CD4-positive, alpha-beta T cell (primary cell): ENCODE measurements at regions not wholly inside any gene's neighbourhood (a gene's known extent, or its start where the extent isn't known, plus 50 kb on each side); places are given as distances from the start of the nearest gene placed in this dataset.
"Not testable (repeated sequence)": the region's sequence is repeated elsewhere in the genome, so short reads cannot be mapped to it uniquely, and the experiment has no call there.

Experiments used
- ATAC-seq: fragments of 200-7000 bp; cut with Tn5 transposase; one replicate; pipeline ENCODE4 v1.10.0; 2022; ENCODE audit warnings: mild to moderate bottlenecking; ENCODE audit not compliant: poor library complexity
- CTCF ChIA-PET: fragments of 350-600 bp; sonication (Branson Sonifier 250); formaldehyde crosslinking; loops from one replicate; lab custom pipeline; 2021; ENCODE audit warnings: antibody characterized with exemption, inconsistent platforms; lab: Charles Lee
- POLR2A ChIA-PET: fragments of 350-600 bp; sonication (Branson Sonifier 250); formaldehyde crosslinking; loops from one replicate; lab custom pipeline; 2021; ENCODE audit warnings: antibody characterized with exemption, inconsistent platforms; lab: Charles Lee
- DNase-seq, 14 experiments: peaks; one replicate each; pipeline ENCODE4 v3.0.0-alpha.2; 2013 to 2020; ENCODE audit warnings: mixed read lengths in 2 of 14
- H3K27ac ChIP-seq, 2 donors: one replicate each; pipeline versions ENCODE4 v1.5.1 to v1.7.0; 2013; ENCODE audit warnings: low read length in 2 of 2, low read depth in 1 of 2, mild to moderate bottlenecking in 1 of 2
- H3K27me3 ChIP-seq, 2 experiments: 1 replicate in 1 of 2; 2 replicates in 1 of 2; pipeline versions ENCODE4 v1.6.1 to v1.7.0; 2013; ENCODE audit warnings: low read length in 2 of 2, control low read depth in 1 of 2, mild to moderate bottlenecking in 1 of 2, moderate library complexity in 1 of 2; ENCODE audit not compliant: insufficient read depth in 2 of 2, control insufficient read depth in 1 of 2
- H3K36me3 ChIP-seq: one replicate; pipeline ENCODE4 v1.6.1; 2013; ENCODE audit warnings: low read length, control low read depth; ENCODE audit not compliant: insufficient read depth
- H3K4me1 ChIP-seq: one replicate; pipeline ENCODE4 v1.6.1; 2013; ENCODE audit warnings: low read length, control low read depth; ENCODE audit not compliant: insufficient read depth
- H3K4me3 ChIP-seq: one replicate; pipeline ENCODE4 v1.5.1; 2013; ENCODE audit warnings: mild to moderate bottlenecking, low read length, moderate library complexity
- H3K9me3 ChIP-seq, 2 experiments: 1 replicate in 1 of 2; 2 replicates in 1 of 2; pipeline versions ENCODE4 v1.6.1 to v1.7.0; 2013; ENCODE audit warnings: low read length in 2 of 2, mild to moderate bottlenecking in 2 of 2, control low read depth in 1 of 2, moderate library complexity in 1 of 2; ENCODE audit not compliant: control insufficient read depth in 1 of 2, insufficient read depth in 1 of 2
- H3K27ac Mint-ChIP-seq: one replicate; pipeline ENCODE4 v1.8.0; 2020; ENCODE audit warnings: mixed read lengths
- H3K27me3 Mint-ChIP-seq: one replicate; pipeline ENCODE4 v1.8.0; 2021; ENCODE audit warnings: mixed read lengths
- H3K36me3 Mint-ChIP-seq: one replicate; pipeline ENCODE4 v1.8.0; 2021; ENCODE audit warnings: low read depth, mixed read lengths
- H3K4me1 Mint-ChIP-seq: one replicate; pipeline ENCODE4 v1.8.0; 2021; ENCODE audit warnings: low read depth, mixed read lengths
- H3K4me3 Mint-ChIP-seq: one replicate; pipeline ENCODE4 v1.8.0; 2020; ENCODE audit warnings: mild to moderate bottlenecking, mixed read lengths
- H3K9me3 Mint-ChIP-seq: one replicate; pipeline ENCODE4 v1.8.0; 2020; ENCODE audit warnings: mixed read lengths
- intact Hi-C, 2 experiments: fragments of 100-400 bp; cut with DNase I in 1 of 2; cut with micrococcal nuclease in 1 of 2; formaldehyde crosslinking; loops; one replicate each; pipeline versions ENCODE4 v1.15.1 to v1.9.0; 2023 to 2025; cut with DNase I, micrococcal nuclease
- TF ChIP-seq, protein P1 (sequence below): fragments of 200-600 bp; IDR thresholded peaks from one replicate; pipeline ENCODE4 v1.8.0; 2022; ENCODE audit warnings: antibody characterized with exemption, mild to moderate bottlenecking

DNA sequence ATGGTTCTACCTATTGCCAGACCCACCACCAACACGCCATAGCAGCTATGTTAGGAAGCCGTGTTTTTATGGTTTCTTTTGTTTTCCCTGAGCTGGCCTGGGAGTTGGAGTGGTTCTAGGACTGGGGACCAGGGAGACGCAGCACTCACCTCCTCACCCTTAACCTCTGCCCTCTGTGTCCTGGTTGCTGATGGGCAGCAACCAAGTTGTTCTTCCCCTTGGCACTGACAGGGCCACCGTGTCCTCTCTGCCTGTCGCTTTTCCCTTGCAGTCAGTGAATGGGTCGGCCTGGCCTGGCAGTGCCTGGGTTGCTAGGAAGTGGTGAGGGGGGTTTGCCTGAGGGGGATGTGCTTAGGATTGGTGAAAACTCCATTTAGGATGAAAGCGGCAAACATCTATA lies 197.1 kb upstream of the GATA6 start:
- Histone ChIP-seq H3K36me3 (no peaks in the 10 kb centered on the region), H3K27ac (no peak overlapping the region), H3K9me3 (no peaks in the 10 kb centered on the region), H3K27me3 (no peaks in the 10 kb centered on the region), H3K4me1 (no peaks in the 10 kb centered on the region), H3K4me3 (no peak overlapping the region)
- H3K4me1 Mint-ChIP-seq, result no peaks in the 10 kb centered on the region
- intact Hi-C loops, result no loop called here
- no peaks in the 10 kb centered on the region for H3K36me3 Mint-ChIP-seq
- no peak overlapping the region for H3K4me3 Mint-ChIP-seq
- H3K27me3 Mint-ChIP-seq, result no peaks in the 10 kb centered on the region
- POLR2A ChIA-PET, result no interaction called here
- H3K9me3 Mint-ChIP-seq, result no peaks in the 10 kb centered on the region
- TF ChIP-seq, protein P1, sequence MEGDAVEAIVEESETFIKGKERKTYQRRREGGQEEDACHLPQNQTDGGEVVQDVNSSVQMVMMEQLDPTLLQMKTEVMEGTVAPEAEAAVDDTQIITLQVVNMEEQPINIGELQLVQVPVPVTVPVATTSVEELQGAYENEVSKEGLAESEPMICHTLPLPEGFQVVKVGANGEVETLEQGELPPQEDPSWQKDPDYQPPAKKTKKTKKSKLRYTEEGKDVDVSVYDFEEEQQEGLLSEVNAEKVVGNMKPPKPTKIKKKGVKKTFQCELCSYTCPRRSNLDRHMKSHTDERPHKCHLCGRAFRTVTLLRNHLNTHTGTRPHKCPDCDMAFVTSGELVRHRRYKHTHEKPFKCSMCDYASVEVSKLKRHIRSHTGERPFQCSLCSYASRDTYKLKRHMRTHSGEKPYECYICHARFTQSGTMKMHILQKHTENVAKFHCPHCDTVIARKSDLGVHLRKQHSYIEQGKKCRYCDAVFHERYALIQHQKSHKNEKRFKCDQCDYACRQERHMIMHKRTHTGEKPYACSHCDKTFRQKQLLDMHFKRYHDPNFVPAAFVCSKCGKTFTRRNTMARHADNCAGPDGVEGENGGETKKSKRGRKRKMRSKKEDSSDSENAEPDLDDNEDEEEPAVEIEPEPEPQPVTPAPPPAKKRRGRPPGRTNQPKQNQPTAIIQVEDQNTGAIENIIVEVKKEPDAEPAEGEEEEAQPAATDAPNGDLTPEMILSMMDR, result no peak
- no peak for DNase-seq
- ATAC-seq, result no peak
- no peak overlapping the region for H3K27ac Mint-ChIP-seq
- CTCF ChIA-PET, result no interaction called here

DNA sequence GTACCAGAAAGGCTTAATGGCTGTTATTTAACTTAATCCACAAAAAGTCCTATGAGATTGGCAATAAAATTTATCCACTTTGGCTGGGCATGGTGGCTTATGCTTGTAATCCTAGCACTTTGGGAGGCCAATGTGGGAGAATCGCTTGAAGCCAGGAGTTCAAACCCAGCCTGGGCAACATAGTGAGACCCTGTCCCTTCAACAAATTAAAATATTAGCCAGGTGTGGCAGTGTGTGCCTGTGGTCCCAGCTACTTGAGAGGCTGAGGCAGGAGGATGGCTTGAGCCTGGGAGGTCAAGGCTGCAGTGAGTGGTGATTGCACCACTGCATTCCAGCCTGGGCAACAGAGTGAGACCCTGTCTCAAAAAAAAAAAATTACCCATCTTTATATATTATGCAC lies 193.4 kb upstream of the GATA6 start:
- ATAC-seq, H3K27me3 ChIP-seq, H3K36me3 Mint-ChIP-seq, H3K4me3 ChIP-seq, H3K4me3 Mint-ChIP-seq, H3K4me1 ChIP-seq, H3K27ac ChIP-seq, intact Hi-C loops, CTCF ChIA-PET, H3K9me3 Mint-ChIP-seq, POLR2A ChIA-PET, H3K9me3 ChIP-seq, DNase-seq, H3K27me3 Mint-ChIP-seq, H3K4me1 Mint-ChIP-seq, H3K27ac Mint-ChIP-seq, H3K36me3 ChIP-seq: not testable (repeated sequence)

DNA sequence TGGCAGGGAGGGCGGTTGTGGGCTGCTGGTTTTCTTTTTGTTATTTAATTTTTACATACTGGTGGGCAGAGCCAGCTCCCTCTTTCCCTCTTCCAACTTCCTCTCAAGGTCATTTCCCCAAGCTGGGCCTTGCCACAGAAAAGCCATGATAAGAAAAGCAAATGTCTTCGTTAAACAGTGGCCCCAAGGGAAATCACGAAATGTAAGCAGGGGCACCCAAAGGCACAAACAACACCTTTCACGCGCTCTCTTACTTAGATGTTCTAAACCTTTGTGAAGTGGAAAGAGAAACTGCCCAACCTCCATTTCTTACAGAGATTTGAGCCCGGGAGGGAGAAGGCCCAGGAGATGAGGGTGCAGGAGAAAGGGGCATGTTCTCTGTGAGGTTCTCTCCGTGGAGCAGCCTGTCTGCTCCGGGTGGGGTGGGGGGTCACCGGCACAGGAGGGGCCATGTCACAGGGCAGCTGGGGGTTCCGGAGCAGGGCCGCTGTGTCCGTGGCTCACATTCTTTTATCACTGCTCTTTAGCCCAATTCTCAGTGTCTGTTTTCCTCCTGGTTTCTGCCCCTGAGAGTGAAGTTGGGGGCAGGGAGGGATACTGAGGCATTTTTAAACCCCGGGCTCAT lies 190.7 kb upstream of the GATA6 start:
- no peak overlapping the region for H3K4me3 Mint-ChIP-seq
- ChIA-PET CTCF (no interaction called here), POLR2A (no interaction called here)
- TF ChIP-seq, protein P1, result no peak
- DNase-seq, result no peak
- ATAC-seq, result no peak
- Histone ChIP-seq H3K4me3 (no peak overlapping the region), H3K27me3 (no peaks in the 10 kb centered on the region), H3K27ac (no peak overlapping the region), H3K9me3 (peaks cover 0 to 4% of the 10 kb centered on the region in 2 experiments), H3K36me3 (no peaks in the 10 kb centered on the region), H3K4me1 (no peaks in the 10 kb centered on the region)
- H3K27ac Mint-ChIP-seq, result no peak overlapping the region
- no peaks in the 10 kb centered on the region for H3K27me3 Mint-ChIP-seq
- H3K36me3 Mint-ChIP-seq, result no peaks in the 10 kb centered on the region
- intact Hi-C loops, result no loop called here
- H3K9me3 Mint-ChIP-seq, result peaks cover 2% of the 10 kb centered on the region
- H3K4me1 Mint-ChIP-seq, result no peaks in the 10 kb centered on the region

DNA sequence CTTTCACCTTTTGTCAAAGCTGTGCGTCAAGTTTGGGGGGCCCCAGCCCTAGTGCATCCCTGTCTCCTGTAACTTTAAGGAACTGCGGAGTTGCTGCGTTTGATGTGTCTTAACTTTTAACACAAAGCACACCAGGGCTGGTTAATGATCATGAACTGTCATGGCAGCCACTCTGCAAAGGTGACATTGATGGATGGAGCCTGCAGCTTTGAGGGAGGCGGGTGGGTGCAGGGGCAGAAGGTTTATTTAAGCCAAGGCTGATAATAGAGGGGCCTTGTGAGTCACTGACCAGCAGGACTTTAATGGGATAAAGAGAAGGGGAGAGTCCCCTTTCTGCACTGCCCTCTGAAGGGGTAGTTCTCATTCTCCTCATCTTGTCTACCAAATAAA lies 190.2 kb upstream of the GATA6 start:
- Mint-ChIP-seq H3K27me3 (no peaks in the 10 kb centered on the region), H3K36me3 (no peaks in the 10 kb centered on the region), H3K4me1 (no peaks in the 10 kb centered on the region), H3K9me3 (peaks cover 2% of the 10 kb centered on the region), H3K4me3 (no peak overlapping the region), H3K27ac (no peak overlapping the region)
- no peak overlapping the region for H3K4me3 ChIP-seq
- ChIA-PET CTCF (no interaction called here), POLR2A (no interaction called here)
- no peaks in the 10 kb centered on the region for H3K4me1 ChIP-seq
- H3K9me3 ChIP-seq, result peaks cover 0 to 4% of the 10 kb centered on the region in 2 experiments
- H3K27me3 ChIP-seq, result no peaks in the 10 kb centered on the region
- TF ChIP-seq, protein P1, result no peak
- no peak overlapping the region for H3K27ac ChIP-seq
- ATAC-seq (no peak), DNase-seq (no peak)
- H3K36me3 ChIP-seq, result no peaks in the 10 kb centered on the region
- intact Hi-C loops, result no loop called here
